ENCODE measurements at regions not wholly inside any gene's neighbourhood (a gene's known extent, or its start where the extent isn't known, plus 50 kb on each side); places are given as distances from the start of the nearest gene placed in this dataset.

- intact Hi-C loops (cut with DNase I; ENCODE audit: low total_unique reads): no loop called here
- DNase-seq (ENCODE audit: low spot score in 2 of 2): no peak
- WGBS, 2 donors: 92 to 93% methylated on average over 4 of the region's 4 CpGs
- no peak overlapping the region for H3K4me3 ChIP-seq (ENCODE audit: low read depth, poor library complexity, severe bottlenecking)
- TF ChIP-seq POLR2A (IDR thresholded peaks at IDR 0.05): no peak
- no peak for TF ChIP-seq CTCF (IDR thresholded peaks at IDR 0.05)
These were observed 928.5 kb downstream of the TLE4 start for GRCh38 chr9:80500300-80500699.

GRCh38 chr9:80498001-80498555, 926.3 kb downstream of the TLE4 start:
- TF ChIP-seq POLR2A (IDR thresholded peaks at IDR 0.05) (no peak), CTCF (IDR thresholded peaks at IDR 0.05) (no peak)
- WGBS, 2 donors: 78 to 83% methylated on average over 6 of the region's 6 CpGs
- no peak for DNase-seq (ENCODE audit: low spot score in 2 of 2)
- intact Hi-C loops (cut with DNase I; ENCODE audit: low total_unique reads): no loop called here
- H3K4me3 ChIP-seq (ENCODE audit: low read depth, poor library complexity, severe bottlenecking): no peak overlapping the region

GRCh38 chr9:80496901-80497556, 925.3 kb downstream of the TLE4 start:
- TF ChIP-seq CTCF (IDR thresholded peaks at IDR 0.05) (no peak), POLR2A (IDR thresholded peaks at IDR 0.05) (no peak)
- intact Hi-C loops (cut with DNase I; ENCODE audit: low total_unique reads): no loop called here
- DNase-seq (ENCODE audit: low spot score in 2 of 2): no peak
- no peak overlapping the region for H3K4me3 ChIP-seq (ENCODE audit: low read depth, poor library complexity, severe bottlenecking)
- 74 to 84% methylated on average over 12 of the region's 12 CpGs for WGBS, 2 donors

- H3K4me3 ChIP-seq (ENCODE audit: low read depth, poor library complexity, severe bottlenecking): no peak overlapping the region
- DNase-seq (ENCODE audit: low spot score in 2 of 2): no peak
- intact Hi-C loops (cut with DNase I; ENCODE audit: low total_unique reads): no loop called here
- TF ChIP-seq POLR2A (IDR thresholded peaks at IDR 0.05) (no peak), CTCF (IDR thresholded peaks at IDR 0.05) (no peak)
These were observed 921.5 kb downstream of the TLE4 start for GRCh38 chr9:80493258-80493657.

- TF ChIP-seq CTCF (IDR thresholded peaks at IDR 0.05) (no peak), POLR2A (IDR thresholded peaks at IDR 0.05) (no peak)
- intact Hi-C loops (cut with DNase I; ENCODE audit: low total_unique reads): no loop called here
- 76 to 81% methylated on average over 3 of the region's 3 CpGs for WGBS, 2 donors
- DNase-seq (ENCODE audit: low spot score in 2 of 2): no peak
- H3K4me3 ChIP-seq (ENCODE audit: low read depth, poor library complexity, severe bottlenecking): no peak overlapping the region
These were observed 920.5 kb downstream of the TLE4 start for GRCh38 chr9:80492221-80492620.
